HG03565 (cell line): ENCODE measurements at regions not wholly inside any gene's neighbourhood (a gene's known extent, or its start where the extent isn't known, plus 50 kb on each side); places are given as distances from the start of the nearest gene placed in this dataset.
"Not testable (repeated sequence)": the region's sequence is repeated elsewhere in the genome, so short reads cannot be mapped to it uniquely, and the experiment has no call there.

Experiments used
- ATAC-seq: cut with Tn5 transposase; IDR thresholded peaks from one replicate; pipeline ENCODE4 v1.9.1; 2021; ENCODE audit warnings: mild to moderate bottlenecking, moderate library complexity; ENCODE audit not compliant: unreplicated experiment

- ATAC-seq = no peak
Observed at GRCh38 chr6:74731931-74732330, 473.9 kb downstream of the COL12A1 start.

- no peak for ATAC-seq
Observed at GRCh38 chr6:74731204-74731603, 474.6 kb downstream of the COL12A1 start.

- no peak for ATAC-seq
Observed at GRCh38 chr6:74720923-74721322, 484.9 kb downstream of the COL12A1 start.

- ATAC-seq = no peak
Observed at GRCh38 chr6:74717591-74717990, 488.3 kb downstream of the COL12A1 start.

GRCh38 chr6:74715355-74716085 is 490.3 kb downstream of the COL12A1 start:
- ATAC-seq = no peak

- ATAC-seq = no peak
Observed at GRCh38 chr6:74713941-74714340, 491.9 kb downstream of the COL12A1 start.

- no peak for ATAC-seq
Observed at GRCh38 chr6:74705451-74705850, 500.4 kb downstream of the COL12A1 start.

GRCh38 chr6:74704540-74704939 is 501.3 kb downstream of the COL12A1 start:
- ATAC-seq = not testable (repeated sequence)

- no peak for ATAC-seq
Observed at GRCh38 chr6:74690365-74690764, 515.5 kb downstream of the COL12A1 start.

- no peak for ATAC-seq
Observed at GRCh38 chr6:74689601-74690000, 516.3 kb downstream of the COL12A1 start.

GRCh38 chr6:74677463-74677862 is 528.4 kb downstream of the COL12A1 start:
- ATAC-seq = no peak

- ATAC-seq = no peak
Observed at GRCh38 chr6:74676906-74677305, 528.9 kb downstream of the COL12A1 start.

- no peak for ATAC-seq
Observed at GRCh38 chr6:74674377-74674776, 531.5 kb downstream of the COL12A1 start.

- no peak for ATAC-seq
Observed at GRCh38 chr6:74671558-74672025, 534.3 kb downstream of the COL12A1 start.

GRCh38 chr6:74658391-74658790 is 547.5 kb downstream of the COL12A1 start:
- no peak for ATAC-seq

GRCh38 chr6:74657931-74658330 is 547.9 kb downstream of the COL12A1 start:
- no peak for ATAC-seq

- ATAC-seq = no peak
Observed at GRCh38 chr6:74657011-74657410, 548.8 kb downstream of the COL12A1 start.

- ATAC-seq = no peak
Observed at GRCh38 chr6:74656453-74656852, 549.4 kb downstream of the COL12A1 start.

- ATAC-seq = no peak
Observed at GRCh38 chr6:74654296-74654695, 551.6 kb downstream of the COL12A1 start.

GRCh38 chr6:74651948-74652842 is 553.7 kb downstream of the COL12A1 start:
- no peak for ATAC-seq

GRCh38 chr6:74650668-74651067 is 555.2 kb downstream of the COL12A1 start:
- no peak for ATAC-seq

GRCh38 chr6:74646461-74646860 is 559.4 kb downstream of the COL12A1 start:
- no peak for ATAC-seq
